CD4-positive, alpha-beta T cell treated with Interleukin-4 for 4 hours (primary cell): ENCODE measurements at regions not wholly inside any gene's neighbourhood (a gene's known extent, or its start where the extent isn't known, plus 50 kb on each side); places are given as distances from the start of the nearest gene placed in this dataset.
"Not testable (repeated sequence)": the region's sequence is repeated elsewhere in the genome, so short reads cannot be mapped to it uniquely, and the experiment has no call there.

Source experiments
- DNase-seq: peaks from one replicate; pipeline ENCODE4 v3.0.0-alpha.2; 2020

DNA sequence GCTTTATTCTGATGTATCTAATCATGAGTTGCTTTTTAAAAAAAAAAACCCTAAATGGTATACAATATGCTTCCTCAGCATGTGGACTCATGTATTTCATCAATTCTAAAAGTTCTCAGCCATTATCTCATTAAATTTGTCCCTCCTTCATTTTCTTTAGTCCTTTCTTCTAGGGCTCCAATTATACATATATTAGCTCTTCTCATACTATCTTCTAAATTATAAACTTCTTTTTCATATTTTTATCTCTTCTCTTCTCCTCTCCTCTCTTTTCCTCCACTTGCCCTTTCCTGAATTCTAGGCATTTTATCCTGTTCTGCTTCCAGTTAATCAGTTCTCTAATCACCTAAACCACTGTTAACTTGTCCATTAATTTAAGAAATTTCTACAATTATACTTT is 55.0 kb upstream of the IL33 start:
- DNase-seq, result no peak

DNA sequence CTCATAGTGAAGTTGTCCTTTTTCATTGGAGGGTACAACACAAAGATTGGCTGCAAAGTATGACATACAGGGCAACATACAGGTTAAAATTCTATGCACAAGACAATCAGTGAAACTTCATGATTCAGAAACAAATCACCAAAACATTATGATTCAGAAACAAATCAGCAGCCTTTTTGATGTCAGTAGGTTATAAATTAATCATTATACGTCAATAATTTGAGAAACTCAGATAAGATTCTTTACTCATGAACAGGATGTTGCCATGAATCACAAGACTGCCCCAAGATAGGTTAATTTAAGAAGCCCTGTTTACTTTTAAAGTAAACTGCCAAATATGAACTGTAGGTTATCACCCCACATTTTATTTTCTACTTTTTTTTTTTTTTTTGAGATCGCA is 62.2 kb upstream of the IL33 start:
- DNase-seq, result no peak

DNA sequence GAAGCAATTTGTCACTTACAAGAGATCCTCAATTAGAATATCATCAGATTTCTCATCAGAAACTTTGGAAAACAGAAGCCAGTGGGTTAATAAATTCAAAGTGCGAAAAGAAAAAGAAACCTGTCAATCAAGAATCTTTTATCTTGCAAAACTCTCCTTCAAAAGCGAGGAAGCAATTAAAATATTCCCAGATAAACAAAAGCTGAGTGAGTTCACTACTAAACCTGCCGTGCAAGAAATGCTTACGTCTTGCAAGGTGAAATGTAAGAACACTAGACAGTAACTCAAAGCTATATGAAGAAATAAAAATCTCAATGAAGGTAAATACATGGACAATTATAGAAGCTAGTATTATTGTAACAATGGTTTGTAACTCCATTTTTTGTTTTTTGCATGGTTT is 62.8 kb upstream of the IL33 start:
- no peak for DNase-seq

DNA sequence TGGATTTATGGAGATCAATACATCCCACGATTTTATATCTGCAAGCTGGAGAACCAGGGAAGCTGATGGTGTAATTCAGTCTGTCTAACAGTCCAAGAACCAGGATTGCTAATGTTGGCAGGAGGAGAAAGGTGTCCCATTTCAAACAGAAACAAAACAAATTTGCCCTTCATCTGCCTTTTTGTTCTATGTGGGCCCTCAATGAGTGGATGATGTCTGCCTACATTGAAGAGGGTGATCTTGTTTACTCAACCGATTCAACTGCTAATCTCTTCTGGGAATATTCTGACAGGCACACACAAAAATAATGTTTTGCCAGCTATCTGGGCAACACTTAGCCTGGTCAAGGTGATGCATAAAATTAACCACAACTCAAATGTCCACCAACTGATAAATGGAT is 65.1 kb upstream of the IL33 start:
- no peak for DNase-seq

DNA sequence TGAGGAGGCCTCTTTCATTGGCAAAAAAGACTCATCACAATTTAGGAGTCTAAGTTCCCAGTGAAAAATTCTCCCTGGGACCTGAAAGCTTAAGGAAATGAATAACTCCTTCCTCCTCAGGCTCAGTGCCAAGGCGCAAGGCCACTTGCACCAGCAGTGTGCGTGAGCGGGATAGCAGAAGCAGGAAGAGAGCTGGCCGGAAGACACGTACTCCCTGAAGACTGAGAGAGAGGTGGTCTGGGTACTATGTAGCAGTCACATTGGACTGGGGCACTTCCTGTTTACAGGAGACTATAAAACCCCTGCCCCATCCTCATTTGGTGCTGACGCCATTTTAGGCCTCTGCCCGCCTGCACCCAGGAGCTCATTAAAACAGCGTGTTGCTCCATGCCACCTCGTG is 66.3 kb upstream of the IL33 start:
- no peak for DNase-seq

DNA sequence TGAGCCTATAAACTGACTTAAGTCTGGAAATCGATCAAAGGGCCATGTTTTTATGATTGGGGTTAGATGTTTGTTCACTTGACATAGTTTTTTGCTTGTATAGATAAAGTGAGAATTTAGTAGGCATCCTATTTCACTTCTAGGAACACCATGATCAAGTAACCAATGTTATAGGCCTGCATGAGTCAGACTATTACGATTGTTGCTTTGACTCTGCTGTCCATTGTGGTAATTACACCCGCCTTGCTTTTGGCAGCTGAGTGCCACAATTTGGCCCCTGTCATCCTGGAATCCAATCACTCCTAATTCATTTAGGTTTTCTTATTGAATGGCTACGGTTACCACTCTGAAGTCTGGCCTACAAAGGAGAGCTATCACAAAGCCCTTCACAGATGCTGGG is 67.8 kb upstream of the IL33 start:
- DNase-seq, result no peak

DNA sequence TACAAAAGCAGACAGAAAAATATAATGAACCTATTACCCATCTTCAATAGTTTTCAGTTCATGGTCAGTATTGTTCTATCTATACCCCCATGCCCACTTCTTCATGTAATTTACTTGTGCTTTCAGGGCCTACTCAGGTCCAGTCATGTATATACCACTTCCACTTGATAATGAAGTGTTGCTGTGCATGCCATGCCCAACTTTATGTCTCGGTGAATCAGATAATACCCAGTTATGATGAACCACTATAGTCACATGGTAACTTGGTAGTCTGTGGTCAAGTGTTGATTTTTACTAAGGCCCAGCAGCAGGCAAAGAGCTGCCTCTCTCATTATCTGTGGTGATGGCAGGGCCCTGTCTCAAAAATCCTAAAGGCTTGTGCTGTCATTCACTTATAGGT is 70.7 kb upstream of the IL33 start:
- DNase-seq, result no peak

DNA sequence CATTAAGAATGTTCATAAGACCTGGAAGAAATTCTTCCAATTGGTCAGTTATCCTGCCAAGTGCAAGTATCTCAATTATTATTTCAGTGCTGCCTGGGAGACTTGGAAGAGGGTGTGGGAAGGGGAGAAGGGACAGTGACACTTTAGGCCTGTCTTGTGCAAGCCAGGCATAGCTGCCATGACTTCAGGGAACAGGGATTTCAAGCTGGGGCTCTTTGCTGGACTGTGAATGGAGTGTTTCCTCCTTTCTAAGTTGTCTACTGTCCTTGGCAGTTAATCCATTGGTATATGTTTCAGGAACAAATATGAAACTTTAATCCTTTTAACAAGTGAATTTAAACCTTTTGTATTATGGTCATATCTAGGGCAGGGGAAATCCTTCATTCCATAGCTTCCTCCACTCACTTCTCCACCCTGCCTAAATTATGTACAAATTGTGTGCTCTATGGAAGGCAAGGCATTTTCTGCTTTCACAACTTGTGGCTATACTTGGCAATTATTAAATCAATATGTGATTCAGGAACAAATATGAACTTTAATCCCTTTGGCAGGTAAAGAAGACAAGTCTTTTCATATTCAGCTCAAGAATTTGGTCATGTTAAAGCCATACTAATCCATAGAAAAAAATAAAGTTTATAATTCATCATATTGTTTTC is 72.7 kb upstream of the IL33 start:
- DNase-seq, result no peak

DNA sequence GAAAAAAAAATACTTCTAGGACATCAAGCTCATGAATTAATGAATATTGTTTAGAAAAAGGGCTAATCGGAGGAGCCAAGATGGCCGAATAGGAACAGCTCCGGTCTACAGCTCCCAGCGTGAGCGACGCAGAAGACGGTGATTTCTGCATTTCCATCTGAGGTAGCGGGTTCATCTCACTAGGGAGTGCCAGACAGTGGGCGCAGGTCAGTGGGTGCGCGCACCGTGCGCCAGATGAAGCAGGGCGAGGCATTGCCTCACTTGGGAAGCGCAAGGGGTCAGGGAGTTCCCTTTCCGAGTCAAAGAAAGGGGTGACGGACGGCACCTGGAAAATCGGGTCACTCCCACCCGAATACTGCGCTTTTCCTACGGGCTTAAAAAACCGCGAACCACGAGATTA is 79.8 kb upstream of the IL33 start:
- DNase-seq, result not testable (repeated sequence)

DNA sequence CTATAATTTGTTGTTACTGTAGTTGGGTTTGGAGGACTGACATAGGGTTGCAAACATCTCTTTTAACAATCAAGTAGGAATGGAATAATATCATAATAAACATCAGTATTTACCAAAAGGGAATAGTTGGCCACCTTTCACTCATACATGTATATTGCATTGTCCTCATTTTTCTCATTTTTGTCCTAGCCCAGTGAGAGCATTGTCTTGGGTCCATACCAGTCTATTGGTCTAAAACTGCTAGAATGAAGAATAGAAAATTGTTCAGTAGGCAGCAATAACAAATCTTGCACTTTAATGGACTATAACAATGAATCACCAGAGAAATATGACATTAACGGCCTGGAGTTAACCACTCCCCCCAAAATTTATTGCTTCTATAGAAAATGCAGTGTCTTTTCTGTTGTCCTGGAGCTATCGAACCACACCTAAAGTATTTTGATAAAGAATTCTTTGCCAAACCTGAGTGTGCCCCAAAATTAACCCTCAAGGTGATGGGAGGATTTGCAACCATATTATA is 80.9 kb upstream of the IL33 start:
- DNase-seq, result no peak

DNA sequence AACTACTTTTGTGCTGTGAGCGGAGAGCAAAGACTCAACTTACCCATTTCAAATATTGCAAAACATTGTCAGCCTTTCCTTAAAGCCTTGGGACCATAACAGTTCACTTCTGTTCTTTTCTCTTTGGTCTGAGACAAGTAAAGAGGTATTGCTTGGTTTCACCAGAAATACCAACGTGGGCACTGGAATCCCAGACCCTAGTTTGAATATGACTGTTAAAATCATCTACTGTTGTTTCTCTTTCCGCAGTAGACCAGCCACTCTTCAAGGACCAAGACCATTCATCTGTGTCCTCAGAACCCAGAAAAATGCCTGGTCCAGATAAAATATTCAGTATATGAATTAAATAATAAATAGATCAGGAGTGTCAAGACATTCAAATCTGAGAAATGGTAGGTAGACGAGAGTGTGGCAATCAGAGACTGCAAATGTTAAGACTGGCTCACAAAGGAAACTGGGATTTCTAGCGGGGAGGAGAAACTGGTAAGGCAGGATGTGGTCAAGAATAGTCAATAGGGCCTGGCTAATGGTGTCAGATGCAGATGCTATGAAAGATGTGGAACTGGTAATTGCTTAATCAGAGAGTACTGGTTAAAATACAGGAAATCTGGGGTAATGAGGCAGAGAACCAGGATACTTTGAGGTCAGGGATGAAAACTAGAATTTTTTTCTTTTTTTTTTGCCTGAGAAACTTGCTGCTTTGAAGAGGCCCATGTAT is 82.1 kb upstream of the IL33 start:
- DNase-seq, result no peak

DNA sequence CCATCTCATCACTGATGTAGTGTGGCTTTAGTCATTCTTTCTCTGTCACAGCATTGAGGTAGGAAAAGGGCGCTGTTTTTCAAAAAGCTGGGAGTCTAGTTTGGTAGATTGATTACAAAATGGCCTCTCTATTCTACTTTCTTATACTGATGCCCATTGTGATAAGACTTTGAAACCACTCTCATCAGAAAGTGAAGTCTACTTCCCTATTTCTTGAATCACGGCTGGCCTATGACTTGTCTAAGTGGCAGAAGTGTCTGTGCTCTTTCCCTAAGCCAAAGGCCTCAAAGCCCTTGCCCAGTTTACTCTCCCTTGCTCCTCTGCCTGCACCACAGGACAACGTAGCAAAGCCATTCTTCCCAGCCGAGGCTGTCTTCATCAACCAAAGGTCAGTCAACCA is 83.0 kb upstream of the IL33 start:
- DNase-seq, result no peak

DNA sequence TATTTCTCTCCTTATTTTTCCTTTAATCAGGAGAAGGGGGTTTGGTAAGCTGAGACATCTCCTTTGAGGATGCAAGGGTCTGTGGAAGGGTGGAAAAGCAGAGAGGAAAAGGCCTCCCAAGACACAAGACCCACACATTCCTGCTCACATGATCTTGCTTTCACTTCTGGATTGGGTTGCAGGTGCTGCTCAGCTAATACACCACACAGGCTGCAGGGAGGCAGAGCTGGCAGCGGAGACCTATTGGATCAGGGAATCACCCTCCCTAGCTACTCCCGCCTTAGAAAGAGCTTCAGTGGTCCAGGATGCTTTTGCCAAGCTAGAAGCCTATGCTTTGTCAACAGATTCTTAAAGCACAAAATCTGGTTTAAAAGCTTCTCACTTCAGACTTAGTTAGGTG is 87.6 kb upstream of the IL33 start:
- DNase-seq, result no peak

DNA sequence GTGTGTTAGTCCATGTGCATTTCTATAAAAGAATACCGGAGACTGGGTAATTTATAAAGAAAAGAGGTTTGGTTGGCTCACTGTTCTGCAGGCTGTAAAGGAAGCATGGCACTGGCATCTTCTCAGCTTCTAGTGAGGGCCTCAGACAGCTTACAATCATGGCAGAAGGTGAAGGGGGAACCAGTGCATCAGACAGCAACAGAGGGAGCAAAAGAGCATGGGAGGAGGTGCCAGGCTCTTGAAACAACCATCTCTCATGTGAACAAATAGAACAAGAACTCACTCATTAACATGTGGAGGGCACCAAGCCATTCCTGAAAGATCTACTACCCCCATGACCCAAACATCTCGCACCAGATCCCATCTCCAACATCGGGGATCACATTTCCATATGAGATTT is 89.2 kb upstream of the IL33 start:
- no peak for DNase-seq

DNA sequence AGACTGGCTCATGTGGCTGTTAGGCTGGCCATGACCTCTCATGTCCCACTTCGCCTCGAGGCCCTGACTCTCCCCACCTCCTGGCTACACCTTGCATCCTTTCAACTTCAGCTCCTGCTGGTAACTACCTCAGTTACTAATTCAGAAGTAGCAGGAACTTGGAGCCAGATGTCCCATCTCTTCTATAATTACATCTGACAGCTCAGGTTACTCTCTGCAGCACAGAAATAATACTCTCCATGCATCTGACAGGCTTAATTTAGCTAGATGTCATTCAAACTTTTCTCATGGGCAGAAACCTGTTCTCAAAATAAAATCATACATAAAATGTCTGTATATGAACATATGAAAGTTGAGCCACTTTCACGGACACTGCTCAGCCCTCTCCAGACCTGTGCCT is 92.2 kb upstream of the IL33 start:
- no peak for DNase-seq

DNA sequence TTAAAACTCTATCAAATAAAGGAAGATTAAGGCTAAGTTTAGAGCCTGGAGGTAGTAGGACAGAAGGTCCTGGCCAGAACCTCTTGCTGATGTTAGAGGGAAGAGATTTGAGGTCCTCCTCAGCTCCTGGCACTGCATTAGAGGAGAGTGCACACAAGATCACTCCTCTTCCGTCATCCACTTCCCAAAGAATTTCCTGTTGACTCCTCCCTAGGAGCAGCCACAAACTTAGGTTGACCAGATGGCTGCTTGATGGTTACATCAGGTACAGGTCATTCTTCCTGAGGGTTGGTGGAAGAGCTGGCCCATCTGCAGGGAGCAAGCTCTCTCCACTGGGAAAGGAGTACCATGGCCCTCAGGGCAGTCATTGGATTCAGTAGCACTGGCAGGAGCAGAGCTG is 93.9 kb upstream of the IL33 start:
- DNase-seq, result no peak

DNA sequence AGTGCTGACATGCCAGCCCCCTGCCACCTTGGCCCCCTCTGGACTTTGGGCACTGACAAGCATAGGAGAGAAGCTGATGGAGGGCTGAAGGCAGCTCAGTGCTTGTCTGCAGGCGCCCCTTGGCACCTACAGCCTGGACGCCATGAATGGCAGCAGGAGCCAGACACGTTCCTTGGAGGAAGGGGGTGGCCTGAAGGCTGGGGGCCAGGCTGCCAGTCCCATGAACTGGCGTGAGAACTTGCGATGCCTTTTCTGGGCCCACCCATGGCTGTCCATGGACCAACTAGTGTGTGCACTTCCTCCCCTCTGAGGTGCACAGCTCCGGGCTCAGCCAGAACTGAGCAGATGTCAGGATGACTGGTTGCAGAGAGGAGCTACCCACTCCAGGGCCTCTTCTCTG is 99.0 kb upstream of the RANBP6 start:
- no peak for DNase-seq

DNA sequence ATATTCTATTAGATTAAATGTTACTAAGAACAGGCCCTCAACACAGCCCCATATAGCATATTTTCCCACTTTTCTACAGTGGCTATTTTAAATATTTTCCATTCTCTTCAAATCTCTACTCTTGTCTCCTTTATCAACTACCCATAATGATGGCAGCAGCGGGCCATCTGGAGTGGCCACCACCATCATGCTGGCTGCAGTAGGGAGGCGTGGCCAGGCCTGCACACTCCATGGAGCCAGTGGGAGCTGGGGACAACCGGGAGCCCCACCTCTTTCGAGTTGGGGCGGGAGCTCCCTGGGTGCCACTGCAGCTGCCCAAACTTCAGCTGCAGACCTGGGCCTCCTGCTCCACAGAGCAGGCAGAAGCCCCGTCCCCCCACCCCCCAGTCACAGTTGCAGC is 98.4 kb upstream of the RANBP6 start:
- no peak for DNase-seq

DNA sequence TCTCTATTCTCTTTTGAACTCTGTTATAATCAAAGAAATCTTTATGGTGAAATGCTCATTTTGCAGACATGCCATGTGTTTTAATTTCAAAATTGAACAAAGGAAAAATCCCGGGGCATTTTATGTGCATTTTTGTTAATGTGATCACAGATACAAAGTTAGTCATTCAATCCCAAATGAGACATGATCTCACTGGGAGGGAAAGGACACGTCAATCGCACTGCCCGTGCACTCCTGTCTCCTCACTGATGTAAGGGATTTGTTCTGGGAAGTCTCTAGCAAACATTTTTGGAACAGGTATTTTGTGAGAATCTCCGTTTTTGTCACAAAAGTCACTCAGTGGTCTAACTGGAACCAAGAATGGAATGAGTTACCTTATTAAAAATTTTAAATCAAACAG is 97.9 kb upstream of the RANBP6 start:
- no peak for DNase-seq

DNA sequence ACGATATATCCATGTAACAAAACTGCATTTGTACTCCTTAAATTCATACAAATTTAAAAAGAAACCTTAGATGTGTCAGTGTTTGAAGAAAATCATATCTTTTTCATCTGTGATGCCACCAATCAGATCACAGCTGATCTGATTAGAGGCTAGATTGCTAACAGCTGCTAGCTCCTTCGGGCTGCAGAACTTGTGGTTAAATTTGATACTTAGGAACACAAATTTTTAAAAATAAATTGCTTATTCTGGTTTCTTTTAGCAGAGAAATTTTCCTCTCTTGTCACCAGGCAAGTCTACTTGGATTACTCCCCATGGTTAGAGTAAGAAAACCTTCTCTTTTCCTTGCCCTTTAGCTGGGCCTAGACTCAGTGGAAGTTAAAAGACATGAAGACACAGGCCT is 94.6 kb upstream of the RANBP6 start:
- DNase-seq, result no peak

DNA sequence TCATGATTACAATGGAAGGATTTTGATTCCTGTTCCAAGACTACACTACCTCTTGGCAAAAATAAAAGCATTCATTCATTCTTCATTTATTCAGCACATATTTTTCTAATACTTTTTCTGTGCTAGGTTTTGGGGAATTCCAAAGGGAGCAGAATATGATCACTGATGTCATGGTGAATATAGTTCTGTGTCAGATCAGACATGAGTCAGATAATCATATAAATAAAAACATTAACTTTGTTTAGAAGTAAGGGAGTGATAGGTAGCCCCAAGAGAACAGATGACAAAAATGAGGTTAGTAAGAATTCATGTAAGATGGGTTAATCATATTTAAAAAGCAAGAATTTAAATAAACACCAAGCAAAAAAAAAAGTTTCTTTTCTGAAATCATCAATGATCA is 94.1 kb upstream of the RANBP6 start:
- DNase-seq, result no peak

DNA sequence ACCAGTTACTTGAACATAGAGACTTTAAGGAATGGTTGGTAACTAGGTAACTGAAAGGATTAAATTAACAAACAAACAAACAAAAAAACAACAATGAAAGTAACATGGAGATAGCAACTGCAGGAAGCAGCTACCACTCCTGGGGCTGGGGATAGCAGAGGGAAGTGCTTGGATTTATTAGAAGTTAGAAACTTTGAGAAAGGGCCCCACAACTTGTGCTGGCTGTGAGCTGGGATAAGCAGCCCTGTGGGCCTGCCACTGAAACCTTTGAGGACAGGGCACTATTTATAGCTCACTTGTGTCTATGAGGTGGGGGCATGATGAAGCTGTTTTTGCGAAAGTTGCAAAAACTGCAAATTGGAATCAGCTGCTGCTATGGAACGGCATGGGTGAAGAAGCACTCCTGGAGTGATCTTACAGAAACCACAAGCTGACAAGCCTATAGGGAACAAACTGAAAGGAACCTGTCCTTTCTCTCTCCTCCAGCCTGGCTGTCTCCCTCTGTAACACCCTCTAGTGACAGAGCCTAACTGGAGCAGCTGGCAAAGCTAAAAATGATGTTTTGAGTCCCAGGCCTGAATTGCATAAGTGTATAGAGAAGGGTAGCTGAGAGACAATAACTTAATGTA is 91.4 kb upstream of the RANBP6 start:
- no peak for DNase-seq

DNA sequence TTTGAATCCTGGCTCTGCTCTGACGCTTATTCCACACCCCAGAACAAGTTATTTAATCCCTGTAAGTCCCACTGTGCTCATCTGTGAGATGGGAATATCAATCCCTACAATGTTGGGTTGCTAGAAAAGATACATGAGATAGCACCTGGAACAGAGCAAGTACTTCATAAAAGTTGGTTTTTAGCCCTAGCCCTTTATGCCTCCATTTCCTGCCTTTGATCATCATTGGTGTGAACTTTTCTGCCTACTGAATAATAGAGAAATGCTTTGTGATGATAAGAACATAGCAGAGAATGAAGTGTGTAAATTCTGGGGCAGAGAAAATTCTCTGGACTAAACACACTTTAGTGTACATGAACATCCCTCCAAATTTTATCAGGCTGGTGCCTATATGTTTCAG is 90.3 kb upstream of the RANBP6 start:
- DNase-seq, result no peak

DNA sequence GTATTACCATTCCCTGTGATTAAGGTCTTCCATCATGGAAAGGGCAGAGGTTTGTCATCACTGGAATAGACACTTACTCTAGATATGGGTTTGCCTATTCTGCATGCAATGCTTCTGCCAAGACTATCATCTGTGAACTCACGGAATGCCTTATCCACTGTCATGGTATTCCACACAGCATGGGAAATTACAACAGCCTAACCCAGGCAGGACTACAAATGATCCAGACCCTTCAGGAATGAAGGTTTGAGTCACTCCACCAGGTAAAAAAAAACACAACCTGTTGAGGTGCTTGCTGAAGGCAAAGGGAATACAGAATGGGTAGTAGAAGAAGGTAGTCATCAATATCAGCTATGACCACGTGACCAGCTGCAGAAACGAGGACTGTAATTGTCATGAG is 89.0 kb upstream of the RANBP6 start:
- DNase-seq, result not testable (repeated sequence)

DNA sequence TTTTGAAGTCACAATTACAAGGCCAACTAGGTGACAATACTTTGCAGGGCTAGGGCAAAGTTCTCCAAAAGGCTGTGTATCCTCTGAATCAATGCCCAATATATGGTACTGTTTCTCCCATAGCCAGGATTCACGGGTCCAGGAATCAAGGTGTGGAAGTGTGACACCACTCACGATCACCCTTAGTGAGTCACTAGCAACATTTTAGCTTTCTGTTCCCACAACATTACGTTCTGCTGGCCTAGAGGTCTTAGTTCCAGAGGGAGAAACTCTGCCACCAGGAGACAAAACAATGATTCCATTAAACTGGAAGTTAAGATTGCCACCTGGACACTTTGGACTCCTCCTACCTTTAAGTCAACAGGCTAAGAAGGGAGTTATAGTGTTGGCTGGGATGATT is 88.5 kb upstream of the RANBP6 start:
- not testable (repeated sequence) for DNase-seq
